Mesodermal cell (in vitro differentiated cells): ENCODE measurements at regions not wholly inside any gene's neighbourhood (a gene's known extent, or its start where the extent isn't known, plus 50 kb on each side); places are given as distances from the start of the nearest gene placed in this dataset.

Experiments used
- H3K27ac ChIP-seq: 2 replicates; pipeline ENCODE4 v1.7.0; 2013; ENCODE audit warnings: mild to moderate bottlenecking, low read depth, low read length, moderate library complexity; ENCODE audit not compliant: severe bottlenecking
- H3K36me3 ChIP-seq: 2 replicates; pipeline ENCODE4 v1.7.1; 2013; ENCODE audit warnings: mild to moderate bottlenecking, low read length, moderate library complexity; ENCODE audit not compliant: control insufficient read depth, insufficient read depth
- H3K4me1 ChIP-seq: one replicate; pipeline ENCODE4 v1.7.1; 2013; ENCODE audit warnings: mild to moderate bottlenecking, low read length; ENCODE audit not compliant: insufficient read depth, control insufficient read depth, poor library complexity, severe bottlenecking
- H3K4me3 ChIP-seq: 2 replicates; pipeline ENCODE4 v1.7.0; 2013; ENCODE audit warnings: low read length, control low read depth, mild to moderate bottlenecking; ENCODE audit not compliant: insufficient read depth, poor library complexity, severe bottlenecking; ENCODE audit errors: extremely low read depth
- H3K9me3 ChIP-seq: 2 replicates; pipeline ENCODE4 v1.7.1; 2013; ENCODE audit warnings: mild to moderate bottlenecking, low read length, moderate library complexity; ENCODE audit not compliant: control insufficient read depth
- WGBS, 2 experiments: methylation state at CpG; one replicate each; pipeline ENCODE4 v1.1.5; 2013; ENCODE audit warnings: missing lambda C conversion rate in 2 of 2; ENCODE audit not compliant: insufficient coverage in 2 of 2; 5-methylcytosine and 5-hydroxymethylcytosine counted together

DNA sequence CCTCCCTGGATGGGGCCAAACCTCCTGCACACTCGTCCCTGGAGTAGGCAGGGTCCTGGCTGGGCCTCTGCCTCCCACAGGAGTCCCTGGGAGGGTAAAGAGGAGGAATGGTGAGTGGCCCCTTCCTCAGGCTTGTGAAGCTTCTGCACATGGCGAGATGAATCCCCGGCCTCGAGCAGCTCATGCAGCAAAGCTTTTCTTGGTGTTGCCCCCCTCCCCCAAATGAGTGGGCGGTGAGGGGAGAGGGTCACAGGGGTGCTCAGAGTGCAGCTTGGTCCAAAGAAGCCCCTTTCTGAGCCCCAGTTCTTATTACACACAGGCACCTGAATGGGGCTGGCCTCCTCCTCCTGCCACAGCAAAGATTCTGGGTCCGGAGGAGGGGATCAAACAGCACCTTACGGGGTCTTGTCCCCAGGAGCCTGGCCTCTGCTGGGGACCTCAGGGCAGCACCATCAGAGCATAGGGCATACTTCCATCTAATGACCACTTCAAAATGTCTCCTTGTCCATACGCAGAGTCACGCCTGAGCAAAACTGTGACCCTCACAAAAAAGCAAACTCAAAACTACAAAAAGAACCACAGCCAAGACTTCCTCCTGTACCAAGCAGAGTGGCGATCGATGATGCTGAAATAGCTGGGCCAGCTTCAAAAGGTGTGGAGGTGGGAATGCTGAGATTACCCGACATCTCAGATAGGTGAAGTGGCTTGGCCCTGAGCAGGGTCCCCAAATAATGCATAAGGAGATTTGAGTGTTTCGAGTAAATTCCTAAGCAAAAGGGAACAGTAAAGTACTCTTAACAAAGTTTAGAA is 148.4 kb upstream of the TWIST2 start:
- no peaks in the 10 kb centered on the region for H3K9me3 ChIP-seq

GRCh38 chr2:238700117-238700457 is 147.8 kb upstream of the TWIST2 start:
- 83 to 86% methylated on average over 6 to 8 of the region's 11 CpGs for WGBS, 2 experiments
- no peak overlapping the region for H3K27ac ChIP-seq
- H3K4me3 ChIP-seq: no peak overlapping the region
- no peaks in the 10 kb centered on the region for H3K36me3 ChIP-seq
- H3K4me1 ChIP-seq: peaks cover 2% of the 10 kb centered on the region
- H3K9me3 ChIP-seq: no peaks in the 10 kb centered on the region

More for the DNA sequence above, 148.4 kb upstream of the TWIST2 start:
- WGBS, 2 experiments: 80 to 94% methylated on average over 6 to 9 of the region's 13 CpGs
- Histone ChIP-seq H3K4me1 (peaks cover 2% of the 10 kb centered on the region), H3K27ac (no peak overlapping the region), H3K36me3 (no peaks in the 10 kb centered on the region), H3K4me3 (no peak overlapping the region)

- H3K9me3 ChIP-seq: no peaks in the 10 kb centered on the region
- H3K27ac ChIP-seq: no peak overlapping the region
- no peak overlapping the region for H3K4me3 ChIP-seq
- peaks cover 2% of the 10 kb centered on the region for H3K4me1 ChIP-seq
- 88 to 90% methylated on average over 7 to 11 of the region's 11 CpGs for whole genome bisulfite sequencing, 2 experiments
- no peaks in the 10 kb centered on the region for H3K36me3 ChIP-seq
Observed at GRCh38 chr2:238700506-238701340, 147.2 kb upstream of the TWIST2 start.

GRCh38 chr2:238701341-238702206 is 146.3 kb upstream of the TWIST2 start:
- WGBS, 2 experiments: 92 to 93% methylated on average over 19 to 21 of the region's 26 CpGs
- Histone ChIP-seq H3K4me1 (peaks cover 2% of the 10 kb centered on the region), H3K27ac (no peak overlapping the region), H3K9me3 (no peaks in the 10 kb centered on the region), H3K4me3 (no peak overlapping the region), H3K36me3 (no peaks in the 10 kb centered on the region)

GRCh38 chr2:238702276-238703052 is 145.4 kb upstream of the TWIST2 start:
- H3K27ac ChIP-seq: no peak overlapping the region
- H3K4me3 ChIP-seq: no peak overlapping the region
- peaks cover 2% of the 10 kb centered on the region for H3K4me1 ChIP-seq
- no peaks in the 10 kb centered on the region for H3K9me3 ChIP-seq
- H3K36me3 ChIP-seq: no peaks in the 10 kb centered on the region
- WGBS, 2 experiments: 84 to 85% methylated on average over 19 to 21 of the region's 21 CpGs

DNA sequence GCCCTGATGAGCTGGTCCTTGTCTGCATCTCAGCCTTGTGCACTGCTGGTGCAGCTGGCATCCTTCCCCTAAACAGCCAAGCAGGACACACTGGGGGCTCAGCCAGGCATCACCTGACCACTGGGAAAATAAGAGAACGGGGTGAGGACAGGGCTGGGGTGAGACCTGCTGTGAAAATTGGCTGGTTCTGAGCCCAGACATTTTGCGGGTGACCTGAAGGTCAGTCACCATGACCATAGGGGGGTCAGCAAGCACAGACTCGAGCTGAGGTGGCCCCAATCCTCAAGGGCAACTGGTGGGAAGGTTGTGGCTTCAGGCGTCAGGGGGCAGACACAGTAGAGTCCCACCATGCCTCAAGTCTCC is 144.9 kb upstream of the TWIST2 start:
- Histone ChIP-seq H3K4me3 (no peak overlapping the region), H3K4me1 (peaks cover 2% of the 10 kb centered on the region), H3K9me3 (no peaks in the 10 kb centered on the region), H3K36me3 (no peaks in the 10 kb centered on the region), H3K27ac (no peak overlapping the region)
- 83 to 93% methylated on average over 4 of the region's 4 CpGs for WGBS, 2 experiments

- Histone ChIP-seq H3K36me3 (no peaks in the 10 kb centered on the region), H3K4me3 (no peak overlapping the region), H3K4me1 (peaks cover 2% of the 10 kb centered on the region), H3K9me3 (no peaks in the 10 kb centered on the region), H3K27ac (no peak overlapping the region)
- 88 to 96% methylated on average over 9 of the region's 9 CpGs for WGBS, 2 experiments
Observed at GRCh38 chr2:238703436-238703835, 144.4 kb upstream of the TWIST2 start.

- H3K4me1 ChIP-seq: peaks cover 2% of the 10 kb centered on the region
- WGBS, 2 experiments: 90% methylated on average over 10 of the region's 11 CpGs
- H3K9me3 ChIP-seq: no peaks in the 10 kb centered on the region
- no peak overlapping the region for H3K4me3 ChIP-seq
- no peak overlapping the region for H3K27ac ChIP-seq
- no peaks in the 10 kb centered on the region for H3K36me3 ChIP-seq
Observed at GRCh38 chr2:238704471-238705225, 143.2 kb upstream of the TWIST2 start.

DNA sequence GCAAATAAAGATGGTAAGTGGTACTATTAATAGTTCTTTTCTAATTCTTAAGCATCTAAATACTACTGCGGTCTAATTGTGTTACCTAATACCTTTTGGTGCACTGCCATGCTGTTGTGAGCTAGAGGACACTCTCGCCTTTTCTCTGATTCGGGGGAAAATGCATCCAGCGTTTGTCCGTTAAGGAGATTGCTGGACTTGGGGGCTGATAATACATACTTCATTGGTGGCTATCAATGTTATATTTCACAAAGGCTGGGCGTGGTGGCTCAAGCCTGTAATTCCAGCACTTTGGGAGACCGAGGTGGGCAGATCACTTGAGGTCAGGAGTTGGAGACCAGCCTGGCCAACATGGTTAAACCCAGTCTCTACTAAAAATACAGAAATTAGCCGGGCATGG is 141.7 kb upstream of the TWIST2 start:
- 88 to 100% methylated on average over 2 to 5 of the region's 8 CpGs for WGBS, 2 experiments
- H3K36me3 ChIP-seq: no peaks in the 10 kb centered on the region
- no peaks in the 10 kb centered on the region for H3K4me1 ChIP-seq
- no peak overlapping the region for H3K4me3 ChIP-seq
- H3K9me3 ChIP-seq: no peaks in the 10 kb centered on the region
- H3K27ac ChIP-seq: no peak overlapping the region
